T-helper 1 cell (primary cell): ENCODE measurements at regions not wholly inside any gene's neighbourhood (a gene's known extent, or its start where the extent isn't known, plus 50 kb on each side); places are given as distances from the start of the nearest gene placed in this dataset.
"Not testable (repeated sequence)": the region's sequence is repeated elsewhere in the genome, so short reads cannot be mapped to it uniquely, and the experiment has no call there.

Source experiments
- DNase-seq, 5 donors: peaks; one replicate each; pipeline ENCODE4 v3.0.0-alpha.2; 2012 to 2020

DNA sequence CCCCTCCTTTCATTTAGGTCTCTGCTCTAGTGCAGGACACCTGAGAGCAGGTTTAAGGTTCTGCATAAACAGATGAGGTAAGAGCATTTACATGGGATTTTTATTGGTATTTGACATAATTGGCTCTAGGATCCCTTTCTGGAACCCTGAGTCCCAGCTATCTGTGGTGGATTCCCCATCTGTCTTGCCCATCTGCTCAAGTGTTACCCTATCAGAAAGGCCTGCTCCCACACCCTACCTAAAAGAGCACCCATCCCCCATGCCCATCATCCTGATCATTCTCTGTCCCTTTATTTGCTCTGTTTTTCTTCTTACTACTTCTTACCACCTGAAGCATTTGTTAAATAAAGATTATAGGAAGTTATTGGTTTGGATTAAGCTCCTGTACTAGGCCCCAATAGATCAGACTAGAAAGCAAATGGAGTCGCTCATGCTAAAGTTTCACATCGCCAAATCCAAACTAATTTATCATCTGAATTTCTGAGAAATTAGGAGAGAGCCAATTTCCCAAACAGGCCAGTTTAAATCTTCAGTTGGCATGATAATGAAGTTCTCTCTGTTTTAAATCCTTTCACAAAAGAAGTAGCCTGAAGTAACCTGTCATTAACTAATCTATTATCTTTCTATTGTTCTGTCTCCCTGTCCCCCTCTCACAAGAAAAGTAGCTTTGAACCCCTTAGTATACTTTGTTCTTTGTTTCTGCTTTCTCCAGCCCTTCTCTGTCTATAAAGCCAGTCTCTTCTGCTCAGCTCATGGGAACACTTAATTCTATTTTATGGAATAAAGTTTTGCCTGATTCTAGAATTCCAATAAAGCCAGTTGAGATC lies 178.6 kb downstream of the ZNF674 start:
- no peak for DNase-seq

GRCh38 chrX:46354481-46354880 lies 190.7 kb downstream of the ZNF674 start:
- DNase-seq: no peak

- DNase-seq: no peak
These were observed 203.4 kb downstream of the ZNF674 start for GRCh38 chrX:46341767-46342322.

- DNase-seq: no peak
These were observed 204.5 kb downstream of the ZNF674 start for GRCh38 chrX:46340696-46341095.

DNA sequence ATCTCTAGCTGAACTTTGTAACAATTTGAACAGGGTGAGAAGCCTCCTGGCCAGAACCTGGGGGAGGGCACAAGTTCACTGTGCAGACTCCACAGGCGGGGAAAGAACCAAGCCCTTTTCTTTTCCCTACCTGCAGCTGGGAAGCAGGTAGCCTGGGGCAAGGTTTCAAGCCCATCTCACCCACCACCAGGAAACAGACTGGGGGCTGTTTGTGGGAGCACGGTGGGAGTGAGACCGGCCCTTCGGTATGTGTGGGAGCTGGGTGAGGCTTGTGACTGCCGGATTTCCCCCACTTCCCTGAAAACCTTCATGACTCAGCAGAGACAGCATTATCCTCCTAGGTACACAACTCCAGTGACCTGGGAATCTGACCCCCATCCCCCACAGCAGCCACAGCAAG lies 211.7 kb downstream of the ZNF674 start:
- DNase-seq: no peak

DNA sequence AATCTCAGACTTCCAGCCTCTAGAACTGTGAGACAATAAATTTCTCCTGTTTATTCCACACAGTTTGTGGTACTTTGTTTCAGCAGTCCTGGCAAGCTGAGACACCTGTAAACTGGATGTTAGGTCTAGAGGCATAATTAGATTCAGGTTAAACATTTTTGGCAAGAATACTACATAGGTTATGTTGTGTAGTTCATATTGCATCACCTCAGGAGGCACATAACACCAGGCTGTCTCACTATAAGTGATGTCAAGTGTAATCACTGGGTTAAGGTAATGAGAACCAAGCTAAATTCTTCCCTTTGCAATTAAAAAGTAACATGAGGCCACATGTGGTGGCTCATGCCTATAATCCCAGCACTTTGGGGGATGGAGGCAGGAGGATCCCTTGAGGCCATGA lies 214.2 kb downstream of the ZNF674 start:
- no peak for DNase-seq

DNA sequence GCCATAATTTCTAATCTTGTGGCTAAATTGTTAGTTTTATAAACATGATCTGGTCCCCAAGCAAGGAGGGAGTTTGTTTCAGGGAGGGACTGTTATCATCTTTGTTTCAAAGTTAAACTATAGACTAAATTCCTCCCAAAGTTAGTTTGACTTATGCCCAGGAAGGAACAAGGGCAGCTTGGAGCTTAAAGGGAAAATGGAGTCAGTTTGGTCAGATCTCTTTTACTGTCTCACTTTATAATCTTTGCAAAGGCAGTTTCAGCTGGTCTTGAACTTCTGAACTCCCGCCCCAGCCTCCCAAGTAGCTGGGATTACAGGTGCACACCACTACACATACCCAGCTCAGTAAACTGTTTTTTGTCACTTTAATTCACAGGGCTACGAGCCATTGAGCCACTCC lies 214.7 kb downstream of the ZNF674 start:
- no peak for DNase-seq

- no peak for DNase-seq
These were observed 217.1 kb downstream of the ZNF674 start for GRCh38 chrX:46328133-46328532.

DNA sequence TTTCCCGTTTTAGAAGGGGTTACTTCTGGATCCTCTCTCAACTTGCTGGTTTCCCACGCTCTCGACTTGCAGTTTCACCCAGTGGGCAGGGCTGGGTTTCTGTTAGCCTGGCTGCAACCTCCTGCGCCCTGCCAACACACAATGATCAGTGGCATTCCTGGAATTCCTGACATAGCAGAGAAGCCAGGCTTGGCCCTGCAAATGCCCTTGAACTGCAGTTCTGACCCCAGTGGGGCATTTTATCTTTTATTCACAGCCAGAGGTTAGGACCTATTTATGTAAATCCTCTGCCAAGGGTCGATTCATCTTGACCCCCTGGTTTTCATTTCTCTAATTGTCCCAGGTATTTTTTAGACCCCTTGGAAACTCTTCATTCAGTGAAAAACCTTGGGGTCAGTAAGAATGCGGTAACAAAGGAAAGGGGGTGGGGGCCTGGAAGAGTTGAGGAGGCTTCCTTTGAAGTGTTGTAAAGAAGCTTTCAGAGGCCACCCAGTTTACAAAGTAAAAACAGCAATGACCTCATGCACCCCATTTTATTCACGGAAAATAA lies 217.6 kb downstream of the ZNF674 start:
- no peak for DNase-seq

- no peak for DNase-seq
These were observed 219.1 kb downstream of the ZNF674 start for GRCh38 chrX:46326161-46326560.

- DNase-seq: peak in 1 of 5 donors; percentile 19
These were observed 219.8 kb downstream of the ZNF674 start for GRCh38 chrX:46325312-46325877.

GRCh38 chrX:46324166-46324565 lies 221.1 kb downstream of the ZNF674 start:
- DNase-seq: no peak

- not testable (repeated sequence) for DNase-seq
These were observed 222.3 kb downstream of the ZNF674 start for GRCh38 chrX:46322929-46323328.

DNA sequence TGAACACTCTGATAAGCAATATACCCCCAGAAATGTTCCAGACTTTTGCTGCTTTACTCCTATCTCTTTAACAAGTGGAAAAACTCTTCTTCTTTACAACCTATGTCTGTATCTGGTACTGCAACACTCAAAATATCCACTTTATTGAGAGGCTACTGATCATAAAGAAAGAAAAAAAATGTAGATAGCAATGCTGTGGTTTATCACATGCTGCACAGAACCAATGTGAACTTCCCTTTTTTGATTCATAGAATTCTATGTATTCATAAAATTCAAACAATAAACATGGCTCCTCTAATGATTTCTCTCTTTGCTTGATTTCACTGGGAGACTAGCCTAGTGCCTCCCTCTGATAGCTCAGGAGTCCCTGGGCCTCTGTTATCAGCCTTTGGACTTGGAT lies 223.5 kb downstream of the ZNF674 start:
- no peak for DNase-seq

DNA sequence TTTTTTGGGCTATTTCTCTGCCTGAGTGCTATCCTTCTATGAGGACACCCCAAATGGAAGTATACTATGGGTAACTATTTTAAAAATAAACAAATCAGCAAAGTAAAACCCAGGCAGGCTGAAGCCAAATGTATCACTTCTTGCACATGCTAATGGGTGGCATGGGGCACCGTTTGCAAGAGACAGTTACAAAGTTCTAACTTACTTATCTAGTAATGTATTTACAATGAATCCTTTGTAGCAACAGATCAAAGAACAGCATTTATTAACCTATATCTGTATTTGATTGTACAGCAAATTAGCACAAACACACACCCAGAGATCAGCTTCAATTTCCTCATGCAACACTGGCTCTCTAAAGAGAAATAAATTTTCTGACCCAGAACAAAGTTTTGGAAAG lies 225.5 kb downstream of the ZNF674 start:
- DNase-seq: no peak

GRCh38 chrX:46318551-46318950 lies 226.7 kb downstream of the ZNF674 start:
- no peak for DNase-seq

GRCh38 chrX:46317163-46317562 lies 228.1 kb downstream of the ZNF674 start:
- DNase-seq: no peak

GRCh38 chrX:46311581-46312120 lies 233.6 kb downstream of the ZNF674 start:
- DNase-seq: no peak

DNA sequence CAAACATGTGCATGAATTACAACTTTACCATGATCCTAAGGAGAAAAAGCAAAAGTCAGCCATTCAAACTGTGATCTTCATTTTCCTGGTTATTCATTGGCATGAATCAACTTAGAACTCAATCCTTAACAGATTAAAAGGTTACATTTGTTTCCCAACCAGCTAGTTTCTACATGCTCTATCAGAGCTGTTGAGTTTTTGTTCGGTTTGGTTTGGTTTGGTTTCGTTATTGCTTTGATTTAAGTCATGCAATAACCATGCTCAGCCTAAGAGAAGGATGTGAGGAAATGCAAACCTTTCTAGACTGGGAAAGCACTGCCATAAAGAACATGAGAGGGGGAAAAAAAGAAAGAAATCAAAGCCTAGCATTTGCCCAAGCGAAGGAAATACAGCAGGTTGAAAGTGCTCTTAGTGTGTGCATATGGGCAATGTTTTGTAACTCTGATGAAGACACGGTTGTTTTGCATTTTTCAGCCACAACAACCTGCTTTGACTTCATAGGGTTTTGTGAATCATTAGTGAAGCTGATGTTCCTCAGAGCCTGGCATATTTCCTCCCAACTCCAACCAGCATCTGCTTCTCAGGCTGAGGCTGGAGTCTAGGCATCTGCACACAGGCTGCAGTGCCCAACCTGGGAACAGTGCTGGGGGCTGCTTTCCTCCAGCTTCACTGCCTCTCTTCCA lies 234.3 kb downstream of the ZNF674 start:
- DNase-seq: peak in 1 of 5 donors; percentile 28

DNA sequence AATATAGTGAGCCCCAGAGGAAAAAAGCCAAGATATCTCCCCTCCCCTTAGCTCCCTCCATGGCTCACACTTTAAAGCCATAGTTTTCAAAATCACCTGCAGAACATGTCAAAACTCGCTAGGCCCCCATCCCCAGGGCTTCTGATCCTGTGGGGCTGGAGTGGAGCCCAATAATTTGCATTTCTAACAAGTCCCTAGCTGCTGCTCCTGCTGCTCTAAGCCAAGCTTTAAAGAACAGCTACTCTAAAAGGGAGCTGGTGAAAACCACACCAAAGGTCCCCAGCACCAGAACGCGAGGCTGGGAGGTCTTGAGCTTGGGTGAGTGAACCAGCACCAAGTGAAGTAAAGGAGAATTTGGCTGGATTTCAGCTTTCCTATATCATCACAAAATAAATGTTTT lies 237.1 kb downstream of the ZNF674 start:
- no peak for DNase-seq

DNA sequence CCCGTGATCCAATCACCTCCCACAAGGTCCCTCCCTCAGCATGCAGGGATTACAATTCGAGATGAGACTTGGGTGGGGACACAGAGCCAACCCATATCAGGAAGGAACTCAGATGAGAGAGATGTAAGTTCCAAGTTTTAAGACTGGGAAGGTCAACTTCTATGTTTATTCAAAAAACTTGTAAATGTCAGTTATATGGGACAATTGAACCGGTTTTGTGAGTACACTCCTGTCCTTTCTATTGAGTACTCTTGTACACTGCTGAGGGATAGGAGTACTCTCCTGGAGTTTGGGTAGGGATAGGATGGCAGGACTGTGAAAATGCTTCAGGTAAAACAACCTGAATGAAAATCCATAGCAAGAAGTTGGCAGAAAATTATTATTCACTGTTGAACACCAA lies 239.1 kb downstream of the ZNF674 start:
- DNase-seq: no peak

GRCh38 chrX:46305431-46305830 lies 239.8 kb downstream of the ZNF674 start:
- no peak for DNase-seq

- DNase-seq: no peak
These were observed 243.3 kb downstream of the ZNF674 start for GRCh38 chrX:46301903-46302302.
